PC-9 (cell line): ENCODE measurements at regions not wholly inside any gene's neighbourhood (a gene's known extent, or its start where the extent isn't known, plus 50 kb on each side); places are given as distances from the start of the nearest gene placed in this dataset.

Experiments used
- BruUV-seq: library from RNA; stranded (reverse); fragments of 400-500 nt; replicated peaks from 2 replicates; lab custom pipeline; 2021; lab: Mats Ljungman, UMichigan
- CTCF ChIA-PET: fragments of 300-600 bp; sonication (Branson Sonifier 250); formaldehyde crosslinking; loops from one replicate; lab custom pipeline; 2022; ENCODE audit warnings: antibody characterized with exemption; lab: Charles Lee
- POLR2A ChIA-PET: fragments of 300-600 bp; sonication (Branson Sonifier 250); formaldehyde crosslinking; loops from one replicate; lab custom pipeline; 2022; ENCODE audit warnings: antibody characterized with exemption; ENCODE audit not compliant: unreplicated experiment; lab: Charles Lee
- DNase-seq, 2 experiments: peaks; one replicate each; pipeline versions ENCODE4 v3.0.0 to v3.0.0-alpha.2; 2015 to 2022; ENCODE audit warnings: mixed read lengths in 1 of 2
- H2AFZ ChIP-seq: fragments of 200-600 bp; sonication (generic); 2 replicates; pipeline ENCODE4 v1.8.1; 2017; ENCODE audit warnings: antibody characterized with exemption
- H3F3A ChIP-seq: fragments of 200-600 bp; sonication (generic); 2 replicates; pipeline ENCODE4 v1.8.1; 2017; ENCODE audit warnings: antibody characterized with exemption, mild to moderate bottlenecking, low read depth; ENCODE audit not compliant: insufficient read depth
- H3K27ac ChIP-seq: fragments of 200-600 bp; sonication (generic); 2 replicates; pipeline ENCODE4 v1.6.1; 2016; ENCODE audit warnings: mixed run types
- H3K27me3 ChIP-seq: fragments of 200-600 bp; sonication (generic); 2 replicates; pipeline ENCODE4 v1.6.1; 2016; ENCODE audit warnings: low read depth, mixed run types; ENCODE audit not compliant: insufficient read depth
- H3K36me3 ChIP-seq: fragments of 200-600 bp; sonication (generic); 2 replicates; pipeline ENCODE4 v1.6.1; 2016; ENCODE audit warnings: low read depth, mixed run types
- H3K4me1 ChIP-seq: fragments of 200-600 bp; sonication (generic); replicated peaks from 2 replicates; pipeline ENCODE4 v1.6.1; 2016; ENCODE audit warnings: mixed run types; ENCODE audit not compliant: insufficient read depth
- H3K4me2 ChIP-seq: fragments of 200-600 bp; sonication (generic); 2 replicates; pipeline ENCODE4 v1.6.1; 2017; ENCODE audit warnings: mixed run types
- H3K4me3 ChIP-seq: fragments of 200-600 bp; sonication (generic); 2 replicates; pipeline ENCODE4 v1.6.1; 2016; ENCODE audit warnings: mixed run types
- H3K79me2 ChIP-seq: fragments of 200-600 bp; sonication (generic); 2 replicates; pipeline ENCODE4 v1.6.1; 2017; ENCODE audit warnings: low read depth, mixed run types
- H3K9me2 ChIP-seq: fragments of 200-600 bp; sonication (generic); 2 replicates; pipeline ENCODE4 v1.8.1; 2017; ENCODE audit warnings: mild to moderate bottlenecking; ENCODE audit not compliant: insufficient read depth
- H3K9me3 ChIP-seq: fragments of 200-600 bp; sonication (generic); 2 replicates; pipeline ENCODE4 v1.8.1; 2016; ENCODE audit warnings: low read depth; ENCODE audit not compliant: insufficient read depth
- H4K20me1 ChIP-seq: fragments of 200-600 bp; sonication (generic); 2 replicates; pipeline ENCODE4 v1.8.1; 2017; ENCODE audit not compliant: insufficient read depth
- CTCF ChIP-seq: fragments of 200-600 bp; sonication (generic); conservative IDR thresholded peaks from 2 replicates; pipeline ENCODE4 v1.6.1; 2017; ENCODE audit warnings: mixed run types, antibody characterized with exemption, mild to moderate bottlenecking, moderate library complexity
- EZH2 ChIP-seq: fragments of 200-600 bp; sonication (generic); IDR thresholded peaks from 2 replicates; pipeline ENCODE4 v1.8.0; 2017; ENCODE audit warnings: antibody characterized with exemption, low read depth
- intact Hi-C: fragments of 100-400 bp; cut with micrococcal nuclease; formaldehyde crosslinking; loops from one replicate; pipeline ENCODE4 v1.10.0; 2022; ENCODE audit not compliant: unreplicated experiment

- H3K9me2 ChIP-seq, result no peaks in the 10 kb centered on the region
- H3K4me3 ChIP-seq, result no peak overlapping the region
- H2AFZ ChIP-seq, result no peak overlapping the region
- ChIA-PET CTCF (interaction anchor here (0.5 kb wide), 1 partner anchor 1008 kb away, joined by 4 read pairs; no protein-coding TSS in a partner anchor), POLR2A (interaction anchor here (0.6 to 0.7 kb wide), 2 partner anchors 49 to 204 kb away, joined by 3 to 5 read pairs; no protein-coding TSS in a partner anchor)
- DNase-seq, result peak in 1 of 2 experiments; percentile 33
- H3K27ac ChIP-seq, result no peak overlapping the region
- no peaks in the 10 kb centered on the region for H4K20me1 ChIP-seq
- peaks cover 20% of the 10 kb centered on the region for H3K4me1 ChIP-seq
- TF ChIP-seq EZH2 (no peak), CTCF (no peak)
- peaks cover 4% of the 10 kb centered on the region; the same call in 1 of the 2 replicates for H3F3A ChIP-seq
- no peaks in the 10 kb centered on the region for H3K27me3 ChIP-seq
- no peaks in the 10 kb centered on the region for H3K36me3 ChIP-seq
- H3K4me2 ChIP-seq, result peak overlapping the region; percentile 13; the same call in 1 of the 2 replicates
- BruUV-seq, result no TSS peak
- no peaks in the 10 kb centered on the region for H3K9me3 ChIP-seq
- no peaks in the 10 kb centered on the region for H3K79me2 ChIP-seq
- intact Hi-C loops, result loop anchor here (10.0 kb wide), 3 partner anchors 289 to 1239 kb away; partner anchors contain the start of genes CINP and TECPR2
Observed at GRCh38 chr14:101623685-101624444, 62.6 kb downstream of the DIO3 start.

- H3K9me2 ChIP-seq, result no peaks in the 10 kb centered on the region
- H3K27ac ChIP-seq, result no peak overlapping the region
- H3K36me3 ChIP-seq, result no peaks in the 10 kb centered on the region
- no peaks in the 10 kb centered on the region; the same call in 1 of the 2 replicates for H3F3A ChIP-seq
- no peak for DNase-seq
- no peaks in the 10 kb centered on the region for H4K20me1 ChIP-seq
- H3K9me3 ChIP-seq, result no peaks in the 10 kb centered on the region
- H3K79me2 ChIP-seq, result no peaks in the 10 kb centered on the region
- no peak overlapping the region for H3K4me3 ChIP-seq
- H3K4me2 ChIP-seq, result peak overlapping the region; percentile 13; the same call in 1 of the 2 replicates
- CTCF ChIA-PET, result no interaction called here
- no peaks in the 10 kb centered on the region for H3K27me3 ChIP-seq
- BruUV-seq, result no TSS peak
- intact Hi-C loops, result loop anchor here (10.0 kb wide), 3 partner anchors 290 to 1240 kb away; partner anchors contain the start of genes CINP and TECPR2
- POLR2A ChIA-PET, result no interaction called here
- no peak for TF ChIP-seq EZH2
- no peak for TF ChIP-seq CTCF
- no peak overlapping the region for H2AFZ ChIP-seq
- H3K4me1 ChIP-seq, result peaks cover 20% of the 10 kb centered on the region
Observed at GRCh38 chr14:101624536-101624935, 63.2 kb downstream of the DIO3 start.

GRCh38 chr14:101625336-101626097 is 64.2 kb downstream of the DIO3 start:
- H3K27ac ChIP-seq, result no peak overlapping the region
- no TSS peak for BruUV-seq

More at GRCh38 chr14:101625336-101626097, 64.2 kb downstream of the DIO3 start:
- intact Hi-C loops, result loop anchor here (5.0 to 10.0 kb wide), 4 partner anchors 148 to 1241 kb away; partner anchors contain the start of genes CINP and TECPR2
- ChIA-PET POLR2A (no interaction called here), CTCF (no interaction called here)
- no peak overlapping the region for H3K4me3 ChIP-seq
- no peaks in the 10 kb centered on the region for H3K9me3 ChIP-seq
- H3K36me3 ChIP-seq, result no peaks in the 10 kb centered on the region
- peaks cover 20% of the 10 kb centered on the region for H3K4me1 ChIP-seq
- H2AFZ ChIP-seq, result no peak overlapping the region
- H3K27me3 ChIP-seq, result no peaks in the 10 kb centered on the region
- no peaks in the 10 kb centered on the region for H4K20me1 ChIP-seq
- no peaks in the 10 kb centered on the region; the same call in 1 of the 2 replicates for H3F3A ChIP-seq
- H3K9me2 ChIP-seq, result no peaks in the 10 kb centered on the region
- TF ChIP-seq EZH2 (no peak), CTCF (no peak)
- H3K79me2 ChIP-seq, result no peaks in the 10 kb centered on the region
- DNase-seq, result peak in 1 of 2 experiments; percentile 55
- no peak overlapping the region for H3K4me2 ChIP-seq
